GM18907 (cell line): ENCODE measurements at regions not wholly inside any gene's neighbourhood (a gene's known extent, or its start where the extent isn't known, plus 50 kb on each side); places are given as distances from the start of the nearest gene placed in this dataset.

ENCODE experiments used
- ATAC-seq: cut with Tn5 transposase; IDR thresholded peaks from one replicate; pipeline ENCODE4 v1.9.1; 2021; ENCODE audit warnings: mild to moderate bottlenecking, moderate library complexity; ENCODE audit not compliant: unreplicated experiment

DNA sequence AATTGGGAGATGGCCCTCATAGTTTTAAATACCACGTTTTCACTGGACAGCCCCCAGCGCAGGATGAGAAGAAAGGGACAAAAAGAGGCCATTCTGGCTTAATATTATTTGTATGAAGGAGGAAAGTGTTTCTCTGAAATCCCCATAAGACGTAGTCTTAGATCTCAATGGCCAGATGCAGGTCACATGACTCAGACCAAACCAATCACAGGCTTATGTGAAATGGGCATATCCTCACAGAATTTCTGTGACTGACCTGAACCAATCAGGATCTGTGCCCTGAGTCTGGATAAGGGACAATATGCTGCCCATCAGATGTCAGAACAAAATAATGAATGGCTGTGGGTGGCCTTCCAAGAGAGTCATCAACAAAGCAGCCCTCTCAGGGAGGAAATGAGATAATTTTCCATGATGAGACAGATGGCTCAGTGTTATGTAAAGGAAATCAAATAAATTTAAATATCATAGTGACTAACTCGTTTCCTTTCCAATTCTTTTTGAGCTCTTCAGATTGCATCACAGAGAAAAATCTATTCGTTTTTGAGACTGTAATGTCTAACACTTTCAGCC is 1009.5 kb upstream of the TMEM132C start:
- ATAC-seq, result no peak

GRCh38 chr12:127260531-127260930 is 1006.4 kb upstream of the TMEM132C start:
- ATAC-seq, result no peak

- ATAC-seq, result no peak
Measured at GRCh38 chr12:127260999-127261398, 1006.0 kb upstream of the TMEM132C start.

- no peak for ATAC-seq
Measured at GRCh38 chr12:127262615-127263014, 1004.4 kb upstream of the TMEM132C start.

DNA sequence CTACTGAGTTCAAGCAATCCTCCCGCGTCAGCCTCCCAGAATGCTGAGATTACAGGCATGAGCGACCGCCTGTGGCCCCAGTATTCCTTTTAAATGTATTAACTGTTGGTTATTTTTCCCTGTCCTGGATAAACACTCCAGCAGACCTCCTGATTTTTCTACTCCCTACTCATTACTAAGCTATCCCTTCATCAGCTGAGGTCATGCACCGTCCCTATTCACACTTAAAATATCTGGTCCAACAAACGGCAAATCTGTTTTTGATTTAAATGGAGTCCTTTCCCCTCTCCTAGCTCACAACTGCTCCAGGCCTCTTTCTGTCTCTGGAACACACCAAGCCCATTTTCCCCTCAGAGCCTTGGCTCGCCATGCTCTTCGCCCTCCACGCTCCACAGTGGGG is 1003.3 kb upstream of the TMEM132C start:
- no peak for ATAC-seq

DNA sequence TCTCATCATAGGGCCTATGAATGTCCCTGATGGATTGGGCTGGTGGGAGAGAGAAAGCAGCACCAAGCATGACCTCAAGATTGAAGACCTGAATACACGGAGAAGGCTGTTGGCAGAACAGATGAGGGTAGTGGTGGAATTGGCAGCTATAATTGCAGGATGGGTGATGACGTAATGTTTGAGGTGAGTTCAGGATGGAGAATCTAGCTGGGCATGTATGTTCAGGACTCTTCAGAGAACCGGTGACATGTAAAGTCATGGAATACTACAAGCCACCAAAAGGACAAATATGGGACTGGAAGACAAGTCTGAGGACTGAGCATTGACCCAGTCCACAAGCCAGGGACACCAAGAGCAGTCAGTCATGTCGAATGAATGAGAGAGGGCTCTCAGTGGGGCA is 999.8 kb upstream of the TMEM132C start:
- ATAC-seq, result no peak

DNA sequence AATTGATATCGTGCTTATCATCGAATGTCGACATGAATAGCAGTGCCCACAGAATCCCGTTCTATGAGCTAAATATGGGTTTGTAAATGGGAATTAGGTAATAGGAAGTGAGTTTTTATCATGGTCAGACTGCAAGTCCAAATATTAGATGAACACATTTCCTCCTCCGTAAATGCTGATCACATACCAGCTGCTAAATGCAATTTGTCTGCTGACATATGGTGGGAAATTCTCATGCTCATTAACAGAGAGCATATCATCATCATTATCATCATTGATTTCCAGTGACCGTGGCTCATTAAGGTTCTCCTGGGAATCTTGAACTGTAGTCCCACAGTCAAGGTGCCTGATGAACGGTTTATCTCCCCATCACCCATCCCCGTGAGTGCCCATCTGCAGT is 998.8 kb upstream of the TMEM132C start:
- no peak for ATAC-seq

DNA sequence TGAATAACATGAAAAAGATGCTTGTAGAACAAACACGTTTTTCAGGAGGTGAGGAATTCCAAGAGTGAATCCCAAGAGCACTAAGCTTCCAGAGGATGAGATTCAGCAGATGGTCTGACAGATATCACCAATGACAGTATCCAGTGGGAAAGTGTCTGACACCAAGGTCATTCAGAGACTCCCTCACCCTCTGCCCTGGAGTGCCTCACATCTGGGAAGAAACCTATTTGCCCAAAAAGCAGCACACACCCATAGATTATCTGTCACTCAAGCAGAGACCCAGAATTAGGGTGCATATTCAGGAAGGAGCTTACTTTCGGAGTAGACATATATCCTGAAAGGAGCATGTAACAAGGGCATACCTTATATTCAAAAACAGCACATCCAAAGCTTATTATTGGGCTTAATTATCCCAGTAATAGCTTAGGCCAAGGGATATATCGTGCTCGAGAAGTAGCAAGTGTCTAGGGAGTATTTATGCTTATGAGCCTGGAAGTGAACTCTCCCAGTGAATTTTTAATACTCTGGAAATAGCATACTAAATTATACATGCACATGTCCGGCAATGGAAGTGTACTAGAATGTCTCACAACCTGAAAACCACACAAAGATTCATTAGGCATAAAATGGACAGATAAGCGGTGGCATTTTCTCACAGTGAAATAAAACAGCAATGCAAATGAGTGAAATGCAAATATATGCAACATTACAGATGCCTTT is 998.1 kb upstream of the TMEM132C start:
- no peak for ATAC-seq

GRCh38 chr12:127270193-127270592 is 996.8 kb upstream of the TMEM132C start:
- ATAC-seq, result no peak

DNA sequence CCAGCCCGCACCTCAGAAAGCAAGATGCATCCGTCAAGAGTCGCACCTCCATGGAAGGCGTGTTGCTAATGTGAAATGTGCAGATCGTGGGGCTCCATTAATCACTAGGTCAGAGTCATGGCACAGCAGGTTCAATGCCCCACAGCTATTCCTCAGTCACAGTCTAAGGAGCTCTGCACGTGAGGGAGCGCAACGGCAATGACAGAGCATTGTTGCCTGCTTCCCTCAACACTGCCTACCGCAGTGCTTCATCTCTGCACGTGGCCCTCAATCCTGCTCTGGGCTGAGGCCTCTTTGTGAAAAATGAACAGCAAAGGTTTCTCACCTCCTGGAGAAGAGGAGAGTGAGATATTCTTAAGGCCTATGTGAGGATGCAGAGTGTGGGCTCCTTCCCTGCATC is 995.2 kb upstream of the TMEM132C start:
- no peak for ATAC-seq

DNA sequence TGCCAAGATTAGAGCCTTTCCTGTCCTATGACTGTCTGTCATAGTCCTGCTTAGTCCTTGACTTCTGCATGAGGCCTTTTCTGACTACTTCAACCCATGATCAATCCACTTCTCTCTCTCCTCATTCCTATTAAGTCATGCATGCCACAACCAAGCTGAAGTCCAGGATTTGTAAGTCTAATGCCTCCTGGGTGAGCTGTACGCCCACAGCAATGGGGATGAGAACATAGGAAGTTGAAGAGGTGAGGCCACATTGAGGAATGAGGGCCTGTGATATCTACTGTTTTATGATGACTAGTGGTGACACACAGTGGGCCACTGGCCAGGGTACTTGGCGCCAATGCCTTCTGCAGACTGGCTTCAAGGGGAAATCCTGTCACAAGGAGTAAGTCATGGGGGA is 994.1 kb upstream of the TMEM132C start:
- no peak for ATAC-seq

- no peak for ATAC-seq
Measured at GRCh38 chr12:127273626-127274025, 993.3 kb upstream of the TMEM132C start.

DNA sequence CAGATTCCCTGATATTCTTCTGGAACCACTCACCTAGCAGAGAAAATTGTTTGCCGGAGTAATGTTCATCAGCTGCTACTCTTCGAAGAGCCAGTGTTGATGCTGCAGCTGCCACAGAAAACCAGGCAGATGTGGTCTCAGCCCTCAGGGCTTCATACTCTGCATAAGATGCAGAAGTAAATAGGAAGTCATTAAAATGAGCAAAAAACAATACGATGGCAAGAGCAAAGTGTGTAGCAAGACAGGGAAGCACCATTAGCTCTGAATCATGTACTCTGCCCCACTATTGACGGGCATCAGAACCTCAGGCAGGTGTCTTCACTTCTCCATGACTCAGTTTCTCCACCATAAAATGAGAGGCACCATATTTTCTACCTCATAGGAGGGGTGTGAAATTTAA is 991.6 kb upstream of the TMEM132C start:
- no peak for ATAC-seq

DNA sequence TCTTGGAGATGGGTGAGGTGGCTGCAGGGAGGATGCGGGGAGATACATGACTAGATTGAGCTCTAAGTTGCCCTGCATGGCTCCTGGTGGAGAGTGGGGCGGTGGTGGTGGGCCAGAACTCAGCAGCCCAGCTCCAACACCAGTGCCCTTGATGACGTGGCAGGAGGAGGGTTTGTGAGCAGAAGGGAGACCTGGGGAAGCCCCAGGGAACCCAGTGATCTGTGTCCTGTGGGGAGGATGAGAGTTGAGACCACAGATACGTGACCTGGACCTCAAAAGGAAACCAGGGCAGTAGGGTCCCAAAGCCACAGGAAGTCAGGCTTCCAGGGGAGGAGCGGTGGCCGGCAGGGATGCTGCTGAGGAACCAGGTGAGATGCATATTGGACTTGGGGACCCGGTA is 989.1 kb upstream of the TMEM132C start:
- peak; percentile 88 for ATAC-seq

- ATAC-seq, result no peak
Measured at GRCh38 chr12:127278351-127278750, 988.6 kb upstream of the TMEM132C start.

DNA sequence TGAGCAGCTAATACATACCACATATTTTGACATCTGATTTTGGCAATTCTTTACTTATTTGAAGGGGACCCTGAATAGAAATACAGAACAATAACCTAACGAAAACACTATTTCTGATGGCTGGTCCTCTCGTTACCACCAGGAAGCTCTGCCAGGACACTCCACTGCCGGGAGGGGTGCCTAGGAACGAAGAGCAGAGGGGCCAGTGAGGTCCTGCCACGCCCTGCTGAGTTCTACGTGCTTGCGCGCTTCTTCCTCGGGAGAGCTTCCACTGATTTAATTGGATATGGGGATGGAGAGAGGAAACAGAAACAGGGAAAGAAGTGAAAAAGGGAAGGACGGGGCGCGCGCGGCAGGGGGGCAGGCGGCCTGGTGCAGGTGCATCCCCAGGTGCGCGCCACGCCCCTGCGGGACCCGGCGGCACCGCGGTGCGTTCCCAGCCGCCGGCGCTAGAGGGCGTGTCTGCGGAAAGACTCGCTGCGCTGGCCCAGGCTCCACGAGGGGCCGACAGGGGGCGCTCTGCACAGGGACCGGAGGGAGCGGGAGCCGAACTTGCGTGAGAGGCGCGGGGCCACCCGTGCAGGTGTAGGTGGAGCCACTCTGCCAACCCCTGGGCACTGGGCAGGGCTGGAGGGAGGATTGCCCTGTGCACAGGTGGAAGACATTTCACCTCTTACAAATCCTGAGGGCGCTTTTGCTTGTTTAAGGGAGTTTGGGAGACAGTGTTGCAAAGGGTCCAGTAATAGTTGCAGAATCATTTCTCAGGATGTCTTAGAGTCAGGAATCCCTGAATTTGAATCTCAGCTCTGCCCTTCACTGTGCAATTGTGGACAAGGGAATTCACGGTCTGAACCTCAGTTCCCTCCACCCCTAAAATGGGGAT is 986.3 kb upstream of the TMEM132C start:
- ATAC-seq, result peak; percentile 60

DNA sequence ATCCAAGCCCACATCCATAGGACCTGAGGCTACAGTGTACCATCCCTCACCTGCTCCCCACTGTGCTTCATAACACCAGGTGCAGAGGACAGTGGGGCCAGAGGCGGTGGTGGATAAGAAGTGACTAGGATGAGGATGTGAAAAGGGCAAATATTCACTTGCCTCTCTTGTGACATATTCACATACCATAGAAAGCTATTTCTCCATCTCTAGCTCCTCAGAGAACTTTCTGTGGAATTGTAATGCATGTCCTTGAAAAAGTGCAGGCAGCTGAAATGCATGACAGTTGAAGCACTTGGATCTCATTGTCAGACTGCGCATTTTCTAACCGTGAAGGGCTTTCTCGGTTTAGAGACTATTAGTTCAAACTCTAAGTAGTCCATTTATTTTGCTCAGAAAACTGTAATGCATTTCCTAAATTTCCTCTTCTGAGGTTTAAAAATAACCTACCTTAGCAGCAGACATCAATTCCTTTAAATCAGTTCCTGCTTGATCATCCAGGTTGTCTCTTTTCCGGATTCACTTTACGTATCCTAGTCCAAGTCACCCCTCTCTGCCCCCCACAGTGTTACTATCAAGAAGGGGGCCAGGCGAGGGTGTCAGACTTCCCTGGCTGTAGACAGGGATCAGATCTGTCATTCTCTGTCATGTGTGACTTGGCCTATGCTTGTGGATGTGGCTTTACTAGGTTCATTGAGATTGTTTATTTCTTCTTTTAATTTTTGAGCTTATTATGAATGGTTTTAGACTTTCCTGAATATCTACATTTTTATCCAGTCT is 984.0 kb upstream of the TMEM132C start:
- no peak for ATAC-seq

DNA sequence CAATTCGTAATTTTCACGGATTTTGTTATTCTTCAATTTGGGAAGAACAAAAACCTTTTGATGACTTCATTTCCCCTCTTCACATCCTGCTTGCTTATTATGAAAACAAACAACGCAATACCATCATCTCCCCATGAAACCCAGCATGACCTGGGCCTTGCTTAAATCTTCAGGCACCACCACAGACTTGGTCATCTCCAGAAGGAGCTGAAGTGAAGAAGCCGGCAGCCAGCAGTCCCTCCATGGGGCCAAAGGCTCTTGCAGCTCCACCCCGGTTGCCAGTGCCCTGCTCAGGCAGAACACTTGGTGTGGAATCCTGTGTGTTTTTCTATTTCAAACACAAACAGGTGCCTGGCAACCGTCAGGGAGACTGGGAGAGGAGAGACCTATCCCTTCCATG is 982.9 kb upstream of the TMEM132C start:
- no peak for ATAC-seq

DNA sequence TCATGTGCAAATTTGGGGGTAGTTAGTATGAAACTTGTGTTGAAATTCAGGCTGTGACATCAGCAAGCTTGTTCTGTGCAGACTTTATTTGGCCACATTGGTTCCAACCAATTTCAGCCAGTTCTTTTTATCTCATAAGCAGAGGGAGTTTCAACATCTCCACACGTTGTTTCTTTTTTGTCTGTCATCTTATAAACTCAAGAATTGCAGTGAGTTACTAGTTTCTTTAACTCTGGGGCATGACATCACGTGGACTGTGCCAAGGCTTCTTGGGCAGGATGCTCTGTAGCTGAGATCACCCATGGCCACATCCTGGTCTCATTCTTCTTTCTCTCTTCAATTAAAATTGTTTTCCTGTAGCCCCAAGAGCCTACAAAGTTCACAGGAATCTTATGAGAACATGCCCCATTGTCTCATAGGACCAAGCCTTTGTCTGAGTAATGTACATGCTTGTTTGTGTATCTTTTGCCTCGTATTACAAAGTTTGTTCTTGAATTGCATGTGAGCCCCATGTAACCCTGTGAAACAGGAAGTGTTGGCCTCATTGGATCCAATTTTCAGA is 982.0 kb upstream of the TMEM132C start:
- ATAC-seq, result no peak

GRCh38 chr12:127286281-127286680 is 980.7 kb upstream of the TMEM132C start:
- ATAC-seq, result no peak

DNA sequence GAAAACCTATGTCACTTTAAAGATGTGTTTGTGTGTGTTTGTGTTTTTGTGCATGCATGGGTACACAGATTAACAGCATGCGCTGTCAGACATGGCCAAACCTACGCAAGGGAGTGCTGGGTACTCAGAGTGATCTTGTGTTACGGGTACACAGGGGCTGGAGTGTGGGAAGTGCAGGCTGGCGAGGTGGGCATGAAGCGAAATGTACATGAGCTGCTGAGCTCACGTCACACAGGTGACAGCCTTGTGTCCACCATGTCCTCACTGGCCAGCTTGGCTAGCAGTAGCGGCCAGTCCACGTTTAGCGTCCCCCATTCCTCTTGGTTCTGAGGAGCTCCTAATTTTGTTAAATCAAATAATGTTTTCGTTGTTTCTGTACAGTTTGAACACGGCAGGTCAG is 979.7 kb upstream of the TMEM132C start:
- no peak for ATAC-seq
